ENCODE measurements at regions not wholly inside any gene's neighbourhood (a gene's known extent, or its start where the extent isn't known, plus 50 kb on each side); places are given as distances from the start of the nearest gene placed in this dataset.
"Not testable (repeated sequence)": the region's sequence is repeated elsewhere in the genome, so short reads cannot be mapped to it uniquely, and the experiment has no call there.

DNA sequence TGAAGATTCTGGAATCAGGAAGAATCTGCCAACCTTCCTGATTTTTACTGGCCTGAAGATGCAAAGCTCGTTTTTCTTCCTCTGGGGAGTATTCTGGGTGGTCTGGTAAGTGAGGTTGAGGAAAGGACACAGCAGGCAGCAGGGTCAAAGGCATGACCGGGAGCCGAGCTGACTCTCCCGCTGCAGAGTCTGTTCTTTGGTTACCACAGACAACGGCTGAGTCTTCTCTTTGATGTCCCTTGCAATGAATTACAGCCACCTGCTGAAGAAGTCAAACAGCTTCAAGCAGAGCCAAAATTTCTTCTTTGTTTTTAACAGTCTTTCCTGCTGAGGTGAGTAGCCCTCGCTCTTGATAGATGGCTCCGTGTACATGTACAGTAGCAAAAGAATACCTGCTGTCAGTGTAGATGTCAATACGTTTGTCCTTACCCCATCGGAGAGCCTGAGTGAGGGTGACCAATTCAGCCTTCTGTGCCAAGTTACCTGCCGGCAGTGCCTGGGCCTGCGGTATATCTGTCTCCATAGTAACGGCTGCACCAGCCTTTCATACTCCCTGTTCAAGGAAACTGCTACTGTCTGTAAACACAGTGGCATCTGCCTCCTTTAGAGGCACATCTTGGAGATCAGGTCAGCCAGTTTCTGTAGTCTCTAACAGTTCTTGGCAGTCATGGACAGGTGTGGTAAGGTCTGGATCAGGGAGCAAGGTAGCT is 76.4 kb downstream of the PRR15 start:
- no peaks in the 10 kb centered on the region for H4K20me1 ChIP-seq (ENCODE audit: control insufficient read depth, extremely low read depth, insufficient read depth, low read length)
- H3K9ac ChIP-seq (ENCODE audit: insufficient read depth, low read length), result no peak overlapping the region
- no peaks in the 10 kb centered on the region for H3K36me3 ChIP-seq (ENCODE audit: control insufficient read depth, insufficient read depth, low read length)
- no peak overlapping the region for H3K4me2 ChIP-seq (ENCODE audit: extremely low read depth, insufficient read depth, low read length)
- H3K27ac ChIP-seq (ENCODE audit: insufficient read depth, low read length), result no peak overlapping the region
- H3K27me3 ChIP-seq (ENCODE audit: control insufficient read depth, insufficient read depth, low read length), result no peaks in the 10 kb centered on the region
- no peak for DNase-seq (ENCODE audit: low read depth in 2 of 2)
- no peaks in the 10 kb centered on the region for H3K4me1 ChIP-seq (ENCODE audit: control insufficient read depth, extremely low read depth, insufficient read depth, low read length)
- TF ChIP-seq, protein P1, sequence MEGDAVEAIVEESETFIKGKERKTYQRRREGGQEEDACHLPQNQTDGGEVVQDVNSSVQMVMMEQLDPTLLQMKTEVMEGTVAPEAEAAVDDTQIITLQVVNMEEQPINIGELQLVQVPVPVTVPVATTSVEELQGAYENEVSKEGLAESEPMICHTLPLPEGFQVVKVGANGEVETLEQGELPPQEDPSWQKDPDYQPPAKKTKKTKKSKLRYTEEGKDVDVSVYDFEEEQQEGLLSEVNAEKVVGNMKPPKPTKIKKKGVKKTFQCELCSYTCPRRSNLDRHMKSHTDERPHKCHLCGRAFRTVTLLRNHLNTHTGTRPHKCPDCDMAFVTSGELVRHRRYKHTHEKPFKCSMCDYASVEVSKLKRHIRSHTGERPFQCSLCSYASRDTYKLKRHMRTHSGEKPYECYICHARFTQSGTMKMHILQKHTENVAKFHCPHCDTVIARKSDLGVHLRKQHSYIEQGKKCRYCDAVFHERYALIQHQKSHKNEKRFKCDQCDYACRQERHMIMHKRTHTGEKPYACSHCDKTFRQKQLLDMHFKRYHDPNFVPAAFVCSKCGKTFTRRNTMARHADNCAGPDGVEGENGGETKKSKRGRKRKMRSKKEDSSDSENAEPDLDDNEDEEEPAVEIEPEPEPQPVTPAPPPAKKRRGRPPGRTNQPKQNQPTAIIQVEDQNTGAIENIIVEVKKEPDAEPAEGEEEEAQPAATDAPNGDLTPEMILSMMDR (conservative IDR thresholded peaks at IDR 0.05 in 1 of 2, IDR thresholded peaks at IDR 0.05 in 1 of 2; ENCODE audit: low read depth in 1 of 2, low read length in 2 of 2), result no peak
- TF ChIP-seq EZH2 (IDR thresholded peaks at IDR 0.05; ENCODE audit: low read length, missing control alignments), result no peak
- H3K79me2 ChIP-seq (ENCODE audit: control insufficient read depth, insufficient read depth, low read length), result no peaks in the 10 kb centered on the region
- no peak overlapping the region for H2AFZ ChIP-seq (ENCODE audit: low read length)
- no peaks in the 10 kb centered on the region for H3K9me3 ChIP-seq (ENCODE audit: control insufficient read depth, insufficient read depth, low read depth, low read length)
- no peak overlapping the region for H3K4me3 ChIP-seq (replicated peaks in 1 of 4; ENCODE audit: control extremely low read depth in 1 of 4, insufficient read depth in 1 of 4, low read depth in 3 of 4, low read length in 4 of 4)

DNA sequence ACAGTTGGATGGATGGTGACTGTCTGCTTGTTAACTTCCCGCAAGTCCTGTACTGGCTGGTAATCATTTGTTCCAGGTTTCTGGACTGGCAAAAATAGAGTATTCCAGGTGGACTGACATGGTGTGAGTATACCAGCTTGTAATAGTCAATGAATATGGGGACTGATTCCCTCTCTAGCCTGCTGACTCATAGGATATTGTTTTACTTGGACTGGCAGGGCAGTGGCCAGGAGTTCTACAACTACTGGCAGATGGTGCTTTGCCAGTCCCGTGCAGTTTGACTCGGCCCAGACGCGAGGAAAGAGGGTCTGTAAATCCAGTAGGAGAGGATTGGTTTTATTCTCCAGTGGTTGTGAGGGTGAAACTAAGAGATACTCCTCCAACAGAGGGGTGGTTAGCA is 78.0 kb downstream of the PRR15 start:
- H3K27me3 ChIP-seq (ENCODE audit: control insufficient read depth, insufficient read depth, low read length), result no peaks in the 10 kb centered on the region
- no peak overlapping the region for H2AFZ ChIP-seq (ENCODE audit: low read length)
- H3K36me3 ChIP-seq (ENCODE audit: control insufficient read depth, insufficient read depth, low read length), result no peaks in the 10 kb centered on the region
- no peak overlapping the region for H3K4me3 ChIP-seq (replicated peaks in 1 of 4; ENCODE audit: control extremely low read depth in 1 of 4, insufficient read depth in 1 of 4, low read depth in 3 of 4, low read length in 4 of 4)
- H3K9ac ChIP-seq (ENCODE audit: insufficient read depth, low read length), result no peak overlapping the region
- no peak overlapping the region for H3K4me2 ChIP-seq (ENCODE audit: extremely low read depth, insufficient read depth, low read length)
- H3K79me2 ChIP-seq (ENCODE audit: control insufficient read depth, insufficient read depth, low read length), result no peaks in the 10 kb centered on the region
- no peaks in the 10 kb centered on the region for H3K4me1 ChIP-seq (ENCODE audit: control insufficient read depth, extremely low read depth, insufficient read depth, low read length)
- TF ChIP-seq, protein P1 (conservative IDR thresholded peaks at IDR 0.05 in 1 of 2, IDR thresholded peaks at IDR 0.05 in 1 of 2; ENCODE audit: low read depth in 1 of 2, low read length in 2 of 2), result no peak
- TF ChIP-seq EZH2 (IDR thresholded peaks at IDR 0.05; ENCODE audit: low read length, missing control alignments), result no peak
- H3K9me3 ChIP-seq (ENCODE audit: control insufficient read depth, insufficient read depth, low read depth, low read length), result no peaks in the 10 kb centered on the region
- H4K20me1 ChIP-seq (ENCODE audit: control insufficient read depth, extremely low read depth, insufficient read depth, low read length), result no peaks in the 10 kb centered on the region
- DNase-seq (ENCODE audit: low read depth in 2 of 2), result peak in 1 of 2 donors; percentile 29
- no peak overlapping the region for H3K27ac ChIP-seq (ENCODE audit: insufficient read depth, low read length)

DNA sequence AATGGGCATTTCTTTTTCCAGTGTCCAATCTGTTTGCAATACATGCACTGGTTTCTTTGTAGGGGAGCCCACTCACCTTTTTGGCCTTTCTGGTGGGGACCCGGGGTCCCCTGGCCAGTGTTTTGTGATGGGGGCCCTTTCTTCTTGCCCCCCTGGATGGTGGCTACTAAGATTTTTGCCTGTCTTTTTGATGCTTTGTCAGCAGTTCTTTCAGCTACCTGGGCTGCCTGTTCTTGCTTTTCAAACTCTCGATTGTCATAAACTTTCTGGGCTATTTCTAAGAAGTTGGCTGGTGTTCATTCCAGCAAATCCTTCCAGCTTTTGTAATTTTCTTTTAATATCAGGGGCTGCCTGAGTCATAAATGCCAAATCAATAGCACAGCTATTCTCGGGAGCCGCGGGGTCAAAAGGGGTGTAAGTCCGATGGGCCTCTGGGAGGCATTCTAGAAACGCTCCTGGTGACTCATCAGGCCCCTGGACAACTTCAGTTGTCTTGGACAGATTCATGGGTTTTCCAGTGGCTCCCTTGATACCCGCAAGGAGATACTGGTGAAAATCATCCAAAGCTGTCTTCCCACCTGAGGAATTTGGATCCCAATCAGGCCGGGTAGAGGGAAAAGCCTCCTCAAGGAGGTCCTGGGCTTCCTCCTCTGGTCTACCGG is 79.0 kb downstream of the PRR15 start:
- Histone ChIP-seq H3K27me3 (ENCODE audit: control insufficient read depth, insufficient read depth, low read length) (no peaks in the 10 kb centered on the region), H2AFZ (ENCODE audit: low read length) (no peak overlapping the region), H3K9me3 (ENCODE audit: control insufficient read depth, insufficient read depth, low read depth, low read length) (no peaks in the 10 kb centered on the region), H3K4me3 (replicated peaks in 1 of 4; ENCODE audit: control extremely low read depth in 1 of 4, insufficient read depth in 1 of 4, low read depth in 3 of 4, low read length in 4 of 4) (no peak overlapping the region), H3K4me1 (ENCODE audit: control insufficient read depth, extremely low read depth, insufficient read depth, low read length) (no peaks in the 10 kb centered on the region), H3K79me2 (ENCODE audit: control insufficient read depth, insufficient read depth, low read length) (no peaks in the 10 kb centered on the region), H3K4me2 (ENCODE audit: extremely low read depth, insufficient read depth, low read length) (no peak overlapping the region), H3K9ac (ENCODE audit: insufficient read depth, low read length) (no peak overlapping the region), H4K20me1 (ENCODE audit: control insufficient read depth, extremely low read depth, insufficient read depth, low read length) (no peaks in the 10 kb centered on the region), H3K36me3 (ENCODE audit: control insufficient read depth, insufficient read depth, low read length) (no peaks in the 10 kb centered on the region), H3K27ac (ENCODE audit: insufficient read depth, low read length) (no peak overlapping the region)
- peak; percentile 25 to 60 for DNase-seq (ENCODE audit: low read depth in 2 of 2)
- no peak for TF ChIP-seq EZH2 (IDR thresholded peaks at IDR 0.05; ENCODE audit: low read length, missing control alignments)
- TF ChIP-seq, protein P1 (conservative IDR thresholded peaks at IDR 0.05 in 1 of 2, IDR thresholded peaks at IDR 0.05 in 1 of 2; ENCODE audit: low read depth in 1 of 2, low read length in 2 of 2), result no peak

DNA sequence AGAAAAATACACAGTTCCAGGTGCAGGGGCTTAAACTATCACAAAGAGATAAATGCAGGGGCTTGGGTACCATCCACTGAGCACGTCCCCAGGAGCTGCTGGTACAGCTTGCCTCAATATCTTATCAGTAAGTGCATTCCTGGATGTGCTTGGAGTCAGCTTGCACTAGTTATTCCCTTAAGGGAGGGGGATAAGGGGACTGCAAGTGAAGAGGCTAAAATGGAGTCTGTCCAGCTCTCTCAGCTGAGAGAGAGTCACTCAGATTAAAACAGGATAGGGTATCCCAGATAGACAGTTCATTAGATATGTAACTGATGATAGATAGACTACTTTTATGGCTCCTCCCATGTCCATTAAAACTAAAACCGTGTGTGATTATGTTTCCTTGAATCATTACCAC is 82.5 kb downstream of the PRR15 start:
- not testable (repeated sequence) for H3K27ac ChIP-seq (ENCODE audit: insufficient read depth, low read length); H3K9ac ChIP-seq (ENCODE audit: insufficient read depth, low read length); H3K9me3 ChIP-seq (ENCODE audit: control insufficient read depth, insufficient read depth, low read depth, low read length); H4K20me1 ChIP-seq (ENCODE audit: control insufficient read depth, extremely low read depth, insufficient read depth, low read length); H3K27me3 ChIP-seq (ENCODE audit: control insufficient read depth, insufficient read depth, low read length); H3K79me2 ChIP-seq (ENCODE audit: control insufficient read depth, insufficient read depth, low read length); DNase-seq (ENCODE audit: low read depth in 2 of 2); H2AFZ ChIP-seq (ENCODE audit: low read length); H3K4me2 ChIP-seq (ENCODE audit: extremely low read depth, insufficient read depth, low read length); H3K4me1 ChIP-seq (ENCODE audit: control insufficient read depth, extremely low read depth, insufficient read depth, low read length); H3K4me3 ChIP-seq (replicated peaks in 1 of 4; ENCODE audit: control extremely low read depth in 1 of 4, insufficient read depth in 1 of 4, low read depth in 3 of 4, low read length in 4 of 4); H3K36me3 ChIP-seq (ENCODE audit: control insufficient read depth, insufficient read depth, low read length)
